ENCODE measurements at regions not wholly inside any gene's neighbourhood (a gene's known extent, or its start where the extent isn't known, plus 50 kb on each side); places are given as distances from the start of the nearest gene placed in this dataset.

- Histone ChIP-seq H3K4me1 (replicated peaks) (no peaks in the 10 kb centered on the region), H3K4me3 (no peak overlapping the region), H3K27ac (no peak overlapping the region), H3K9me3 (replicated peaks) (no peaks in the 10 kb centered on the region; the same call in 1 of the 2 replicates), H3K27me3 (replicated peaks) (no peaks in the 10 kb centered on the region), H3K36me3 (no peaks in the 10 kb centered on the region)
- DNase-seq (ENCODE audit: low read depth in 1 of 2, low spot score in 2 of 2), result no peak
Measured at GRCh38 chr4:188511431-188511830, 372.2 kb downstream of the TRIML1 start.

GRCh38 chr4:188532751-188533150 lies 393.5 kb downstream of the TRIML1 start:
- Histone ChIP-seq H3K4me3 (no peak overlapping the region), H3K27ac (no peak overlapping the region), H3K36me3 (no peaks in the 10 kb centered on the region), H3K27me3 (replicated peaks) (no peaks in the 10 kb centered on the region), H3K4me1 (replicated peaks) (no peaks in the 10 kb centered on the region), H3K9me3 (replicated peaks) (no peaks in the 10 kb centered on the region; the same call in none of the 2 replicates)
- no peak for DNase-seq (ENCODE audit: low read depth in 1 of 2, low spot score in 2 of 2)

- DNase-seq (ENCODE audit: low read depth in 1 of 2, low spot score in 2 of 2), result no peak
- Histone ChIP-seq H3K9me3 (replicated peaks) (no peaks in the 10 kb centered on the region; the same call in none of the 2 replicates), H3K4me1 (replicated peaks) (no peaks in the 10 kb centered on the region), H3K4me3 (no peak overlapping the region), H3K36me3 (no peaks in the 10 kb centered on the region), H3K27me3 (replicated peaks) (no peaks in the 10 kb centered on the region), H3K27ac (no peak overlapping the region)
Measured at GRCh38 chr4:188534297-188534696, 395.1 kb downstream of the TRIML1 start.

- no peaks in the 10 kb centered on the region; the same call in none of the 2 replicates for H3K9me3 ChIP-seq (replicated peaks)
Measured at GRCh38 chr4:188534917-188535316, 395.7 kb downstream of the TRIML1 start.

GRCh38 chr4:188536826-188537225 lies 397.6 kb downstream of the TRIML1 start:
- Histone ChIP-seq H3K27me3 (replicated peaks) (no peaks in the 10 kb centered on the region), H3K9me3 (replicated peaks) (no peaks in the 10 kb centered on the region; the same call in 1 of the 2 replicates), H3K4me1 (replicated peaks) (no peaks in the 10 kb centered on the region), H3K36me3 (no peaks in the 10 kb centered on the region), H3K27ac (no peak overlapping the region), H3K4me3 (no peak overlapping the region)
- DNase-seq (ENCODE audit: low read depth in 1 of 2, low spot score in 2 of 2), result no peak

More at GRCh38 chr4:188534917-188535316, 395.7 kb downstream of the TRIML1 start:
- Histone ChIP-seq H3K4me1 (replicated peaks) (no peaks in the 10 kb centered on the region), H3K4me3 (no peak overlapping the region), H3K27me3 (replicated peaks) (no peaks in the 10 kb centered on the region), H3K27ac (no peak overlapping the region), H3K36me3 (no peaks in the 10 kb centered on the region)
- no peak for DNase-seq (ENCODE audit: low read depth in 1 of 2, low spot score in 2 of 2)

GRCh38 chr4:188550296-188550695 lies 411.1 kb downstream of the TRIML1 start:
- peaks cover 7% of the 10 kb centered on the region; the same call in 1 of the 2 replicates for H3K9me3 ChIP-seq (replicated peaks)
- H3K36me3 ChIP-seq, result no peaks in the 10 kb centered on the region
- no peak for DNase-seq (ENCODE audit: low read depth in 1 of 2, low spot score in 2 of 2)
- no peaks in the 10 kb centered on the region for H3K27me3 ChIP-seq (replicated peaks)
- H3K27ac ChIP-seq, result no peak overlapping the region
- no peaks in the 10 kb centered on the region for H3K4me1 ChIP-seq (replicated peaks)
- H3K4me3 ChIP-seq, result no peak overlapping the region

- Histone ChIP-seq H3K9me3 (replicated peaks) (peaks cover 7% of the 10 kb centered on the region; the same call in 1 of the 2 replicates), H3K27me3 (replicated peaks) (no peaks in the 10 kb centered on the region), H3K27ac (no peak overlapping the region), H3K4me1 (replicated peaks) (no peaks in the 10 kb centered on the region), H3K36me3 (no peaks in the 10 kb centered on the region), H3K4me3 (no peak overlapping the region)
- no peak for DNase-seq (ENCODE audit: low read depth in 1 of 2, low spot score in 2 of 2)
Measured at GRCh38 chr4:188551156-188551555, 411.9 kb downstream of the TRIML1 start.

- Histone ChIP-seq H3K36me3 (no peaks in the 10 kb centered on the region), H3K9me3 (replicated peaks) (peaks cover 7% of the 10 kb centered on the region; the same call in 1 of the 2 replicates), H3K4me3 (no peak overlapping the region), H3K4me1 (replicated peaks) (no peaks in the 10 kb centered on the region), H3K27ac (no peak overlapping the region), H3K27me3 (replicated peaks) (no peaks in the 10 kb centered on the region)
- no peak for DNase-seq (ENCODE audit: low read depth in 1 of 2, low spot score in 2 of 2)
Measured at GRCh38 chr4:188552741-188553275, 413.6 kb downstream of the TRIML1 start.

- H3K36me3 ChIP-seq, result no peaks in the 10 kb centered on the region
- no peak for DNase-seq (ENCODE audit: low read depth in 1 of 2, low spot score in 2 of 2)
- H3K9me3 ChIP-seq (replicated peaks), result no peaks in the 10 kb centered on the region
- no peaks in the 10 kb centered on the region for H3K27me3 ChIP-seq (replicated peaks)
- H3K27ac ChIP-seq, result no peak overlapping the region
- no peak overlapping the region for H3K4me3 ChIP-seq
- H3K4me1 ChIP-seq (replicated peaks), result no peaks in the 10 kb centered on the region
Measured at GRCh38 chr4:188554413-188554812, 415.2 kb downstream of the TRIML1 start.

- Histone ChIP-seq H3K4me3 (no peak overlapping the region), H3K36me3 (no peaks in the 10 kb centered on the region), H3K9me3 (replicated peaks) (peaks cover 5% of the 10 kb centered on the region; the same call in 1 of the 2 replicates), H3K27me3 (replicated peaks) (no peaks in the 10 kb centered on the region), H3K4me1 (replicated peaks) (no peaks in the 10 kb centered on the region), H3K27ac (no peak overlapping the region)
- no peak for DNase-seq (ENCODE audit: low read depth in 1 of 2, low spot score in 2 of 2)
Measured at GRCh38 chr4:188573104-188573503, 433.9 kb downstream of the TRIML1 start.

- DNase-seq (ENCODE audit: low read depth in 1 of 2, low spot score in 2 of 2), result no peak
- Histone ChIP-seq H3K9me3 (replicated peaks) (peaks cover 5% of the 10 kb centered on the region; the same call in 1 of the 2 replicates), H3K27me3 (replicated peaks) (no peaks in the 10 kb centered on the region), H3K36me3 (no peaks in the 10 kb centered on the region), H3K4me3 (no peak overlapping the region), H3K4me1 (replicated peaks) (no peaks in the 10 kb centered on the region), H3K27ac (no peak overlapping the region)
Measured at GRCh38 chr4:188578657-188579056, 439.4 kb downstream of the TRIML1 start.

- no peak for DNase-seq (ENCODE audit: low read depth in 1 of 2, low spot score in 2 of 2)
- Histone ChIP-seq H3K4me1 (replicated peaks) (no peaks in the 10 kb centered on the region), H3K9me3 (replicated peaks) (no peaks in the 10 kb centered on the region), H3K4me3 (no peak overlapping the region), H3K27ac (no peak overlapping the region), H3K36me3 (no peaks in the 10 kb centered on the region), H3K27me3 (replicated peaks) (no peaks in the 10 kb centered on the region)
Measured at GRCh38 chr4:188596021-188596420, 456.8 kb downstream of the TRIML1 start.

GRCh38 chr4:188603646-188604045 lies 464.4 kb downstream of the TRIML1 start:
- Histone ChIP-seq H3K36me3 (no peaks in the 10 kb centered on the region), H3K9me3 (replicated peaks) (no peaks in the 10 kb centered on the region; the same call in 1 of the 2 replicates), H3K27ac (no peak overlapping the region), H3K4me3 (no peak overlapping the region), H3K27me3 (replicated peaks) (no peaks in the 10 kb centered on the region), H3K4me1 (replicated peaks) (no peaks in the 10 kb centered on the region)
- DNase-seq (ENCODE audit: low read depth in 1 of 2, low spot score in 2 of 2), result no peak

GRCh38 chr4:188606635-188607034 lies 467.4 kb downstream of the TRIML1 start:
- Histone ChIP-seq H3K9me3 (replicated peaks) (no peaks in the 10 kb centered on the region; the same call in 1 of the 2 replicates), H3K4me3 (no peak overlapping the region), H3K4me1 (replicated peaks) (no peaks in the 10 kb centered on the region), H3K36me3 (no peaks in the 10 kb centered on the region), H3K27ac (no peak overlapping the region), H3K27me3 (replicated peaks) (no peaks in the 10 kb centered on the region)
- DNase-seq (ENCODE audit: low read depth in 1 of 2, low spot score in 2 of 2), result no peak

- no peak for DNase-seq (ENCODE audit: low read depth in 1 of 2, low spot score in 2 of 2)
- H3K36me3 ChIP-seq, result no peaks in the 10 kb centered on the region
- H3K9me3 ChIP-seq (replicated peaks), result no peaks in the 10 kb centered on the region
- H3K4me3 ChIP-seq, result no peak overlapping the region
- H3K27me3 ChIP-seq (replicated peaks), result no peaks in the 10 kb centered on the region
- no peak overlapping the region for H3K27ac ChIP-seq
- no peaks in the 10 kb centered on the region for H3K4me1 ChIP-seq (replicated peaks)
Measured at GRCh38 chr4:188611143-188611542, 471.9 kb downstream of the TRIML1 start.

Data from SJSA1 (cell line).